OCI-M1 (cell line): ENCODE measurements at regions not wholly inside any gene's neighbourhood (a gene's known extent, or its start where the extent isn't known, plus 50 kb on each side); places are given as distances from the start of the nearest gene placed in this dataset.
"Not testable (repeated sequence)": the region's sequence is repeated elsewhere in the genome, so short reads cannot be mapped to it uniquely, and the experiment has no call there.

Experiments
- DNase-seq: peaks from one replicate; lab custom pipeline; 2025; lab: John Stamatoyannopoulos, UW

GRCh38 chr9:108444400-108445358, 411.1 kb downstream of the ACTL7B start:
- DNase-seq = no peak

- no peak for DNase-seq
Observed at GRCh38 chr9:108443741-108444140, 412.0 kb downstream of the ACTL7B start.

GRCh38 chr9:108443019-108443633, 412.7 kb downstream of the ACTL7B start:
- DNase-seq = no peak

GRCh38 chr9:108442627-108443018, 413.2 kb downstream of the ACTL7B start:
- no peak for DNase-seq

- no peak for DNase-seq
Observed at GRCh38 chr9:108441726-108442125, 414.1 kb downstream of the ACTL7B start.

- no peak for DNase-seq
Observed at GRCh38 chr9:108441251-108441650, 414.5 kb downstream of the ACTL7B start.

- DNase-seq = no peak
Observed at GRCh38 chr9:108439947-108440346, 415.8 kb downstream of the ACTL7B start.

- DNase-seq = no peak
Observed at GRCh38 chr9:108437656-108438055, 418.1 kb downstream of the ACTL7B start.

GRCh38 chr9:108436448-108436847, 419.3 kb downstream of the ACTL7B start:
- no peak for DNase-seq

- no peak for DNase-seq
Observed at GRCh38 chr9:108434502-108434901, 421.3 kb downstream of the ACTL7B start.

GRCh38 chr9:108434036-108434435, 421.8 kb downstream of the ACTL7B start:
- no peak for DNase-seq

GRCh38 chr9:108430655-108431054, 425.1 kb downstream of the ACTL7B start:
- DNase-seq = no peak

- DNase-seq = no peak
Observed at GRCh38 chr9:108427751-108428150, 428.0 kb downstream of the ACTL7B start.

GRCh38 chr9:108426421-108426940, 429.3 kb downstream of the ACTL7B start:
- not testable (repeated sequence) for DNase-seq

- no peak for DNase-seq
Observed at GRCh38 chr9:108423433-108423832, 432.4 kb downstream of the ACTL7B start.

GRCh38 chr9:108419379-108419778, 436.4 kb downstream of the ACTL7B start:
- DNase-seq = no peak

- DNase-seq = no peak
Observed at GRCh38 chr9:108417726-108418125, 438.1 kb downstream of the ACTL7B start.

GRCh38 chr9:108417312-108417711, 438.5 kb downstream of the ACTL7B start:
- no peak for DNase-seq

- DNase-seq = no peak
Observed at GRCh38 chr9:108416324-108416723, 439.5 kb downstream of the ACTL7B start.

GRCh38 chr9:108413809-108414208, 442.0 kb downstream of the ACTL7B start:
- DNase-seq = no peak

GRCh38 chr9:108412755-108413154, 443.0 kb downstream of the ACTL7B start:
- peak; percentile 8 for DNase-seq

- DNase-seq = no peak
Observed at GRCh38 chr9:108411632-108412031, 444.2 kb downstream of the ACTL7B start.

- no peak for DNase-seq
Observed at GRCh38 chr9:108410161-108410560, 445.6 kb downstream of the ACTL7B start.
